ENCODE measurements at regions not wholly inside any gene's neighbourhood (a gene's known extent, or its start where the extent isn't known, plus 50 kb on each side); places are given as distances from the start of the nearest gene placed in this dataset.

DNA sequence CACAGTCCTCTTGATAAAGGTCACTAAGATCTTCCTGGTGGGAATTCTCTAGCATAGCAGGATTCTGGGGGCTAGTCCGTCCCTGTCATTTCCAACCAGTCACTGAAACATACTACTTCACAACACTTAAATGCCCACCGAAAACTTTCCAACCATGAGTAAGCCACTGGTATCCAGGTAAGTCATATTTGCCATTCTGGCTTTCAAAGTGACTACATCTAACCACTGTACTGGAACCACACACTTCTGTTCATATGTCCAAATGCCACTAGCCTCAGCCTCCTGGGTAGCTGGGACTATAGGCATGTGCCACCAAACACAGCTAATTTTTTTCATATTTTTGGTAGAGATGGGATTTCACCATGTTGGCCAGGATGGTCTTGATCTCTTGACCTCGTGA, 64.3 kb upstream of the VANGL1 start:
- DNase-seq (ENCODE audit: low read depth in 4 of 4, low spot score in 1 of 4), result no peak

DNA sequence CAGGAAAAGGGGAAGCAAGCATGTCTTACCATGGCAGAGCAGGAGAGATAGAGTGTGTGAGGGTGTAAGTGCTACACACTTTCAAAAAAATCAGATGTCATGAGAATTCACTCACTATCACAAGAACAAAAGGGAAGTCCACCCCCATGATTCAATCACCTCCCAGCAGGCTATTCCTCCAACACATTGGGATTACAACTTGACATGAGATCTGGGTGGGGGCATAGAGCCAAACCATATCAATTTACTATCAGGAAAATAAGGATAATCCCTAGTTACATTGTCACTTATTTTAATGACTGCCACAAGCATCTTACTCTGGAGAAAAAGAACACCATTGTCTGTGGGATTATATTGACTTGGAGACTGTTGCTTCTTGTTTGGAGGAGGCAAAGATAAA, 66.1 kb upstream of the VANGL1 start:
- DNase-seq (ENCODE audit: low read depth in 4 of 4, low spot score in 1 of 4), result no peak

DNA sequence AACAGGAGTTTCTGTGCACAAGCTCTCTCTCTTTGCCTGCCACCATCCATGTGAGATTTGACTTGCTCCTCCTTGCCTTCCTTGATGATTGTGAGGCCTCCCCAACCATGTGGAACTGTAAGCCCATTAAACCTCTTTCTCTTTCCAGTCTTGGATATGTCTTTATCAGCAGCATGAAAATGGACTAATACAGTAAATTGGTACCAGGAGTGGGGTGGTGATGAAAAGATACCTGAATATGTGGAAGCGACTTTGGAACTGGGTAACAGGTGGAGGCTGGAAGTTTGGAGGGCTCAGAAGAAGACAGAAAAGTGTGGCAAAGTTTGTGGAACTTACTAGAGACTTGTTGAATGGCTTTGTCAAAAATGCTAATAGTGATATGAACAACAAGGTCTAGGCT, 69.1 kb upstream of the VANGL1 start:
- no peak for DNase-seq (ENCODE audit: low read depth in 4 of 4, low spot score in 1 of 4)

DNA sequence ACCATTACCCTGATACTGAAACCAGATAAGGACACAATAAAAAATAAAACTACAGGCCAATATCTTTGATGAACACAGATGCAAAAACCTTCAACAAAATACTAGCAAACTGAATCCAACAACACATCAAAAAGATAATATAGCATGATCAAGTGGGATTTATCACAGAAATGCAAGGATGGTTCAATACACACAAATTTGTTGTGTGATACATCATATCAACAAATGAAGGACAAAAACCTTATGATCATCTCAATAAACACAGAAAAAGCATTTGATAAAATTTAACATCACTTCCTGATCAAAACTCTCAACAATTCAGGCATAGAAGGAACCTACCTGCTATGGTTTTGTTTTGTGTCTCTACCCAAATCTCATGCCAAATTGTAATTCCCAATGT, 74.3 kb upstream of the VANGL1 start:
- DNase-seq (ENCODE audit: low read depth in 4 of 4, low spot score in 1 of 4), result no peak

DNA sequence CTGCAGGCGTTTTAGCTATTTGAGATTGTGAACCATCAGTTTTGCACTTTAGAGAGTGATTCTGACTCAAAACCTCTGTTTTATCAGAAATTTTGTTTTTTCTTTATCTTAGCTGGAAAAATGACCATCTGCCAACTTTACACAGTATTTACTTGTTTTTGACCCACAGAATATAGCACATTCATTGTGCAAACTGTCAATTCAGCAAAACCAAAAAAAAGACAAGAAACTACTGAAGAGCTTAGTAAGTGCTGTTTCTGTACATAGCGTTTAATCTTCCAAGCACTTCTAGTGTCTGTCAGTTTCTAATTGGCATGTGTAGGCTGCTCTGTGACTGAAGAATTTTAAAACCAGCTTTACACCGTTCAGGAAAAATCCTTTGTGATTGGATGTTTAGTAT, 76.0 kb upstream of the VANGL1 start:
- no peak for DNase-seq (ENCODE audit: low read depth in 4 of 4, low spot score in 1 of 4)

DNA sequence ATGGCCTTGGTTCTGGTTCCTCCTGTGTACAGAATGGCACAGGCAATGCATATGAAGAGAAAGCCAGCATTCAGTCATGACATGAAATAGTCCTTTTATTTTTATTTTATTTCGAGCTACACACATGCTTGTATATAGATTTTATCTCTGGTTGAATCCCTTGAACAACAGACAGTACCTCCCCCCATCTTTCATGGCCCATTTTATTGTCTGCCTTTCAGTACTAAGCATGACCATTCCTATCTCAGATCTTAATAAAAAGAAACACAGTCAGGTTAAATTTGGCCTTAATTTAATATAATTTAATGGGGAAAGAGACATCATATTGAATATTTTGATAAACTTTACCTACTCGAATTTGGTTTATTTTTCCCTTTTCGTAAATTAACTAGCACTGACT, 76.4 kb upstream of the VANGL1 start:
- DNase-seq (ENCODE audit: low read depth in 4 of 4, low spot score in 1 of 4), result no peak

DNA sequence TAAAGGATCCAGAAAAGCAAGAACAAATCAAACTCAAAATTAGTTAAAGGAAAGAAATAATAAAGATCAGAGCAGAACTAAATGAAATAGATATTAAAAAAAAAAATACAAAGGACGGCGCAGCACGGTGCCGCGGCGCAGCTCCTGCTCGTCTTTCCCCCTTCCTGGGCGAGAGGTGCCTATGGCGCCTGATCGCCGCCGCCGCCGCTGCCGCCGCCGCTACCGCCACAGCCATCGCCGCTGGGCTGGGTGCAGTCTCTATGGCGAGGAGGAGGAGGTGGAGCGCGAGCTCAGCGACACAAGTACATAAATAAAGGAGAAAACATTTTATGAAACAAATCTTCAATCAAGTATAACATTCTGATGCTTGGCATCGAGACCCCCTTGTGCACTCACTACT, 77.6 kb upstream of the VANGL1 start:
- DNase-seq (ENCODE audit: low read depth in 4 of 4, low spot score in 1 of 4), result no peak

DNA sequence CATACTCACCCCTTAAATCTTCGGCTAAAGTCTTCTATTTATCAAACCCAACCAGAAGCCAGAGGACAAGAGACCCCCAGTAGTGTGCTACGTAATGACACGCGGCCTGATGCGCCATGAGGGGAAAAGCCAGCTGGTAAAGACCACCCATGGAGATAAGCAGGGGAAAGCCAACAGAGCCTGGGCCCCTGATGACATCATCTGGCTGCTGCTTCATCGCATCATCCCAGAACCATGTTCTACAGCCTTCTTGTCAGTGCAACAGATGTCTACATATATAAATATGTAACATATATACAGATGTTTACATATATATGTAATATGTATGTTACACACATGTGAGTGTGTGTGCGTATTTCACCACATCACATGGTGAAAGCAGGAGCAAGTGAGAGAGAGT, 81.7 kb upstream of the VANGL1 start:
- DNase-seq (ENCODE audit: low read depth in 4 of 4, low spot score in 1 of 4), result no peak

DNA sequence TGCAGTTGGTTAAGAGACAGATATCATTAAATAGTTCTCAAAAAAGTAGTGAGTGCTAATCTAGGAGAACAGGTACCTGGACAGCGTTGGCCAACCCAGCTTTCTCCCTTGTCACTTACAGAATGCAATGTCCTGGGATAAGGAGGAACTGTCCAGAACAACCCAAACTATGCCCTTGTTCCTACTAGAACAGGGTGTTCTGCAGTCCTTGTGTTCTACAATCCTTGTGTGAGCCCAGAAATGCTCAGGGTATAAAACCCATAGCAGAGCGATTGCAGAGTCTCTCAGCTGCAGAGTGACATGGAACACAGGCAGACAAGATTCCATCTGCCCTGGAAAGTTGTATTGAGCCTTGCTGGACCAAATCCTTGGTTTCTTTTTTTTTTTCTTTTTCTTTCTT, 83.5 kb upstream of the VANGL1 start:
- no peak for DNase-seq (ENCODE audit: low read depth in 4 of 4, low spot score in 1 of 4)

DNA sequence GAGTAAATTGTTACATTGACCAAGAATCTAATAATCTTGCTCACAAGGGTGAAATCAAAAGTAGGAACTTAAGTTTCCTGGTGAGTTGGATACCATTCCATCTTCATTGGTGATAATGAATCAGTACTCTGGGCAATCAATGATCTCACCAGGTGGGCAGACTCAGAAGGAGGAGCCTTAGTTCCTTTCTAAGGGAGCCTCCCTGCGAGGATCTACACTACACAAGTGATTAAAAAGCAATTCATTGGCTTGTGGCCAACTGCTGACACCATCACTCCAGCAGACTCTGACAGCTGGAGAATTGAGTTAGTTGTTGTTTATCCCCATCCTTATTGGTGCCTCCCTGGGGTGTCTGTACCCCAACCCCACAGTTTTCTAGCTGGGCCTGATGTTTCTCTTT, 84.1 kb upstream of the VANGL1 start:
- DNase-seq (ENCODE audit: low read depth in 4 of 4, low spot score in 1 of 4), result no peak

DNA sequence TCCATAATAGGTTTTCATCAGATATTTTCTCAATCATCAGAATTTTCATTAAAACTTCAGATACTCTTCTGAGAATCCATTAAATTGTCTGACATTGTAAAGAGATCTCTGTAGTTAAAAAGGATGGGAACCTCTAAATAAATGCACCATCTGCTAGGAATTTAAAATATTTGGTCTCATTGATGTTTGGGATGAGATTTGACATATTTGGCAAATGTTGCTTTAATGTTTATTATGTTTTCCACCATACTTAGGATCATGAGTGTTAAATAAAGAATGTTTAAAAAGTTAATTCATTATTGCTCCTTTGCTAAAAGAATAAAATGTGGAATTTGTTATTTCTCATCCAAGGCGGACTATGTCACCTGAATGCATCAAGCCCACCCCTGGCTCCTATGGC, 85.5 kb upstream of the VANGL1 start:
- DNase-seq (ENCODE audit: low read depth in 4 of 4, low spot score in 1 of 4), result no peak

DNA sequence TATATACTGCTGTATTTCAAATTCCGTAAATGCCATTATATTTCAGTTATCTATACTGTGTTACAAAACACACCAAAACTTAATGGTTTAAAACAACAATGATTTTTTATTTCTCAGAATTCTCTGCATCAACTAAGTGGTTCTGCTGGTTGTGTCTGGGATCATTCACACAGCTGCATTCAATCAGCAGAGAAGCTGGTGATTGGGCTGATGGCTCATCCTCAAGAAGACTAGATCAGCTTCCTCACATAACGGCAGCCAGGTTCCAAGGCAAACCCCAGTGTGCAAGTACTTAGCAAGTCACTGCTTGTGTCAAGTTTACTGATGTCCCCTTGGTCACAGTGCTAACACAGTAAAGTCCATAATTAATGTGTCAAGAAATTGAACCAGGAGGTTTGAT, 86.3 kb upstream of the VANGL1 start:
- DNase-seq (ENCODE audit: low read depth in 4 of 4, low spot score in 1 of 4), result no peak

DNA sequence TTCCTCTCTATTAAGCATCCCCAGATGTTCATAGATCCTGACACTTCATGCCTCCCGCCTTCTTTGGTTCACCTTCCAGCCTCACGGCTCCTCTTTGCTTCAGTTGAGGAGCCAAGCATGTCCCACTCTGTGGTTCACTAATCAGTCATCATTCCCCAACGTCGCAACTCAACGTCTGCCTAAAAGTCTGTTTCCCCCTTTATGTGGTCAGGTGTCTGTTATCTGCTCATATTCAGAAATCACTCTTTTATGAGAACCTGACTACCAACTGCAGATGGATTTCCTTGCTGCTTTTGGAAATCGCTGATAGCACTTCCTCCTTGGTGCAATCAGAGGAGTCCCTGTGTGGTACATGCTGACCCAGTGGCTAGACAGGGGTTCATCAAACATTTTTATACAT, 94.1 kb upstream of the VANGL1 start:
- no peak for DNase-seq (ENCODE audit: low read depth in 4 of 4, low spot score in 1 of 4)

DNA sequence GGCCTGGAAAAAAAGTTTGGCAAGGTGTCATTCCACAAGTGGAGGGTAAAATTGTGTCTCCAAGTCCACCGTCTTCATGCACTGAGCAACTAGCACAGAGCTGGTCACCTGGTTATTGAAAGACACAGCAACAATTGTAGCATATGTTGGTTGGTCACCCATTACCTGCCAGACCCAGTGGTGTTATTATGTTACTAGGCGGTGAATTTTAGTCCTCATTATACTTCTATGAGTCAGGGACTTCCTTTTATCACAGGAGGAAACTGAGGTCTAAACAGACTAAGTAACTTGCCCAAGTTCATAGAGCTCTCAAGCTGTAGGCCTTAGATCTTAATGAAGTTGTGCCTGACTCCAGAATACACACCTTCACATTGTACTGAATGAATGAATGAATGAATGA, 94.9 kb upstream of the VANGL1 start:
- no peak for DNase-seq (ENCODE audit: low read depth in 4 of 4, low spot score in 1 of 4)

DNA sequence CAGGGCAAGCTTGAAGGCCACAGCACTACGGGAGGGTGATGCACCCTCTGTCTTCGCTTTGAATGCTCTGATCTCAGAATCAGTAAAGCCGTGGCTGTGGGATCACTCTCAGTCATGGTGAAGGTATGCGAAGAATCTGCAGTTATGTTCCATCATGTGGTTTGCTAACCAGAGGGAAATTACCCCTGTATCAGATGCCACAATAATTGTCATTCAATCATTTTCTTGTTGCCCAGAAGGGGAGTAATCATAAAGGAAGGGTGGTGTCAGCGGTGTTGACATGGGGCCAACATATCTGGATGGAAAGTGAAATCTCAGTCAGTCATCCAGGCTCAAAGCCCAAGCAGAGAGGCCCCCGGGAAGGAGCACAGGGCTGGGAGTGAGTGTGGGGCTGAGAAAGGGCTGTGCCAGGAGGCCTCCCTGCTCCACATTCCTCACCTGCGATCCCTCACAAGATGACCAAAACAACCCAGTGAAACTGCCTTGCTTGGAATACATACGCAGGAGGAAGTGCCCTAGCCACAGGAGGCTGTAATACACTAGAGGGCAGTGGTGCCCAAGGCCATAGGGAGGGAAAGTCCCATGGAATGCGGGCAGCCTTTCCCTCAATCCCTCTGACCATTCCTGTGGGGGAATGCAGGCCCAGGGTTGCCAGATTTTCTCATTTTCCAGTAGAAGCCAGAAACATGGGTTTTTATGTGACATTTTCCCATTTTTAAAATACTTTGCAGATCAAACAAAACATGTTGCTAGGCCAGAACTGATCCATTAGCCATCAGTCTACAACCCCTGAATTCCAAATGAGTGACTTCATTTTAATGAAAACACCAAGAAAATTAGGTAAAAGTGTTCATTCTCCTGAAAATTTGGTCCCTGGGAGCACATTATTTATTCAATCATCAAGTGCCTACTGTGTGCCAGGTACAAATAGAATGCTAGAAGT, 95.7 kb upstream of the VANGL1 start:
- peak in 1 of 4 experiments; percentile 2 for DNase-seq (ENCODE audit: low read depth in 4 of 4, low spot score in 1 of 4)

DNA sequence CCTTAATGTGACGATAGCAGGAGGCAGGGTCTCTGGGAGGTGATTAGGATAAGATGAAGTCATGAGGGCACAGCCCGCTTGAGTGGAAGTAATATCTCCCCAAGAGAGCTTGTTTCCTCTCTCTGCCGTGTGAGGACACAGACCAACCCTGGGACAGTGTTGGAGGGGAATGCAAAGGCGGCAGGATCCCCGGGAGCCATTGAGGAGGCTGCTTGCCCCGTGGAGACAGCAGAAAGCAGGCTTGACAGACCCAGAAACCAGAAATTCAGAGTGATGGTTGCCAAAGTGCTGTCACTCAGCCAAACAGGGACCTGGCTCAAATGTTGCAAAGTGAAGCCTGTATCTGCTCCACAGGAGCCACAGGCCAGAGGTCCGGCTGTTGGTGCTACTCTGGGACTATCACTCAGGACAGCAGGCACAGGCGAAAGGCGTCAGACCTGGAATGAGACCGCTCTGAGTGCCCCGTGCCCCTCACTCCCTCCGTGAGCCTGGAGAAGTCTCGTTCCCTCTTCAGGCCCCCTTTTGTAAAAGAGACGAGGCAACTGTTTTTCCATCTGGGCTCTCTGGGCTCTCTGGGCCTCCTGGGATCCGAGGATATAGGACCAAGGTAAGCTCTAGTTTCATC, 96.6 kb upstream of the VANGL1 start:
- DNase-seq (ENCODE audit: low read depth in 4 of 4, low spot score in 1 of 4), result no peak

DNA sequence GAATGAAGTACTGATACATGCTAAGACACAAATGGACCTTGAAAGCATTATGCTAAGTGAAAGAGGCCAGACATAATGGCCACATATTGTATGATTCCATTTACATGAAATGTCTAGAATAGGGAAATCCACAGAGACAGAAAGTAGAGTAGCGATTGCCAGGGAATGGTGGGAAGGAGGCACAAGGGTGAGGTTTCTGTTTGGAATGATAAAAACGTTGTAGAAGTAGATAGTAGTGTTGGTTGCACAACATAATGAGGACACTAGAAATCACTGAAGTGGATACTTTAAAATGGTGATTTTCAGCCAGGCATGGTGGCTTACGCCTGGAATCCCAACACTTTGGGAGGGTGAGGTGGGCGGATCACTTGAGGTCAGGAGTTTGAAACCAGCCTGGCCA, 97.6 kb upstream of the VANGL1 start:
- no peak for DNase-seq (ENCODE audit: low read depth in 4 of 4, low spot score in 1 of 4)

DNA sequence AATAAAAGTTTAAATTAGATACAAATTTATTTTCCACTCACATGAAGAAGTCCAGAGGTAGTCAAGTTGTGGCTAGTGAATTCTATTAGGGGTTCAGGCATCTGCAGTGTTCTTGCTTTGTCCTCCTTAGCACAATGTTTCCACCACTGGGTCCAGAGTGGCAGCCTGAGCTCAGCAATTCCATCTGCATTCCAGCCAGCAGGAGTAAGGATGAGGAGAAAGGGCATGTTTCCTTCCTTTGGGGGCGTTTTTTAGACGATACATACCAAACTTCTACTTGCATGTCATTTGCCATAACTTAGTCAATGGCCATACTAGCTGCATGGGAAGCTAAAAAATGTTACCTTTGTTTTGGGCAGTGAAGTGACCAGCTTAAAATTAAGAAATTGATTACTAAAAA, 98.5 kb upstream of the VANGL1 start:
- no peak for DNase-seq (ENCODE audit: low read depth in 4 of 4, low spot score in 1 of 4)

DNA sequence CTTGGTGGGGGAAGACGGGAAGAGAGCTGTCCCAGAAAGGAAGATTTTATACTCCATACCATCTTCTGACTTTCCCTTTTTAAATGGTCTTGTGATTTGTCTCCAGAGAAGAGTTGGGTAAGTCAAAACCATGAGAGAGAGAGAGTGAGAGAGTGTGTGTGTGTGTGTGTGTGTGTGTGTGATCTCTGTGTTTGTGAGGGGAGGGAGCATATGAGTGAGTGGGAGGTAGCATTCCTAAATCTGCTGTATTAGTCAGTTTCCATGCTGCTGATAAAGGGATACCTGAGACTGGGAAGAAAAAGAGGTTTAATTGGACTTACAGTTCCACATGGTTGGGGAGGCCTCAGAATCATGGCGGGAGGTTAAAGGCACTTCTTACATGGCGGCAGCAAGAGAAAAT, 102.0 kb upstream of the VANGL1 start:
- DNase-seq (ENCODE audit: low read depth in 4 of 4, low spot score in 1 of 4), result no peak

DNA sequence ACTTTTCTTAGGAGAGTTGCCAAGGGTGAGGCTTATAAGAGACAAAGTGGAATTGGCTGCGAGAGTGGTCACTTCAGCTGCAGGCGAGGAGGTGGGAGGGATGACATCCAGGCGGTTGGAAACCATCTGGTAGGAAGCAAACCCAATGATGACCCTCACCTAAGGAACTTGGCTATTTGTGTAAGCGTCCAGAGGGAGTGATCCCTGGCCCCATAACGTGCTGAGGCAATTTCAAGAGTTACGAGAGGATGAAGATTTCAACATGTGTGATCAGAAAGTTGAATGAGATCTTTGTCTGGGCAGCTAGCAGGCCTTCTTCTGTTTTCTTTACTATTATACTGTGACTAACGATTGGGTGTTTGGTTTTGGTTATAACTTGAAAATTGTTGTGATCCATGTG, 102.7 kb upstream of the VANGL1 start:
- DNase-seq (ENCODE audit: low read depth in 4 of 4, low spot score in 1 of 4), result no peak

DNA sequence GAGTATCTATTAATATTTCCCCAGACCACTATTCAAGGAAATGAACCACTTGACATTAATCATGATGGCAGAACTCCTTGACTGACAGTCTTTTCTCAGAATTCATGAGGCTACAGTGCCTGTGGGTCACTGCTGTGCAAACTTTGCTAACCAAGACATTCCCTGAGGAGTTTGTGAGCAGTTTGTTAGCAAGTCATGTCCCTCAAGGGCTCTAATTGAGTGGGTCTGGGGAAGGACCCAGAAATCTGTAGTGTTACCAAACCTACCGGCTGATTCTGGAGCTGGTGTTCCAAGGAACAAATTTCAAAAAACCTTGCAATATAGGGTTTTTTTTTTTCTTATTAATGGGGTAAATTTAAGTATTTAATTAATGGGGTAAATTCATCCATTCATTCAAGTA, 103.2 kb upstream of the VANGL1 start:
- DNase-seq (ENCODE audit: low read depth in 4 of 4, low spot score in 1 of 4), result no peak

DNA sequence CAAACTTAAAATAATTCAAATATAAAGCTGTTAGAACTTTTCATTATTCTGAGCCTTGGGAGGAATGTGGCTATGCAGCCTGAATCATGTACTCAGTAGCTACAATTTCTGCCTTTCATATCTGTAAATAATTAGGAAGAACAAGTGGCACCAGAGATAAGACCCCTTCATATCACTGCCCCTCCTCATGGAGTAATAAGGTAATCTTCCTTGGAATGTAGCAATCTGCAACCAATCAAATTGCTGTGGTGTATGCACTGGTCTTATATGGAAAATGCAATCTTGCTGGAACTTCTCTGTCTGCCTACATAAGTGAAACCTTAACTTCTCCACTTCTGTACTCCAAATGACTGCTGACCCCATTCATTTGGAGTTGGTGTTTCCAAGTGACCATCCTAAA, 104.4 kb upstream of the VANGL1 start:
- no peak for DNase-seq (ENCODE audit: low read depth in 4 of 4, low spot score in 1 of 4)

DNA sequence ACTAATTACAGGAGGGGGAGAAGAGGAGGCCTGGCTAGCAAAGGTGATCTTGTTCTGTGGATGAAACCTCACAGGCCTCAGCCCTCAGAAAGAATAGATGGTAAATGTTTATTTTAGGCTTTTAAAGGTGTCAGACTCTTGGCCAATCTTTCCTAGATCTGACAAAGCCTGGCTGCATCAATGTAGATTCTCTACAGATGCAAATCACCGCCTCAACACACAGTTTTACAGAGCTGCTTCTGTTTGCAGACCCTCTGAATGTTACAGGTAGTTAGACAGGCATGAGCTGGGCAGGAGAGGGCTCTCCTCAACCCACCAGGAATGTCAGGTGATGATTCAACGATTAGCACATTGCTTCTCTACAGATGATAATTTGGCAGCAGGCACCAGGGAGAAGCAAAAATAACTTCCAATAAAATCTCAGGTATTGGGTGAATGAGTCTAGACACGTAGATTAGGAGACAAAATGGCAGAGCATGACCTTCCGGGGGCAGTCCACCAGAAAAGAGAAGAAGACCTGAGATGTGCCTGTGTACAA, 105.4 kb upstream of the VANGL1 start:
- DNase-seq (ENCODE audit: low read depth in 4 of 4, low spot score in 1 of 4), result no peak
